AG04449 (cell line): ENCODE measurements at regions not wholly inside any gene's neighbourhood (a gene's known extent, or its start where the extent isn't known, plus 50 kb on each side); places are given as distances from the start of the nearest gene placed in this dataset.

Experiments
- CTCF ChIA-PET: fragments of 350-600 bp; formaldehyde crosslinking; extraction: SDS; loops from one replicate; lab custom pipeline; 2021; ENCODE audit warnings: antibody characterized with exemption; lab: Yijun Ruan, JAX
- POLR2A ChIA-PET: fragments of 400-600, 350-600 bp; formaldehyde crosslinking; extraction: SDS; loops from one replicate; lab custom pipeline; 2020; ENCODE audit warnings: antibody characterized with exemption, inconsistent platforms; lab: Yijun Ruan, JAX
- DNase-seq: peaks from one replicate; pipeline ENCODE4 v3.0.0-alpha.2; 2010; ENCODE audit warnings: low read depth, low spot score
- H3K4me3 ChIP-seq: 2 replicates; pipeline ENCODE4 v1.5.1; 2011; ENCODE audit warnings: low read depth, mild to moderate bottlenecking, control low read depth, low read length
- TF ChIP-seq, protein P1 (sequence below): IDR thresholded peaks from one replicate; pipeline ENCODE4 v1.5.1; 2011; ENCODE audit warnings: mild to moderate bottlenecking, moderate library complexity, low read length, control low read depth, inconsistent platforms; ENCODE audit not compliant: insufficient read depth; ENCODE audit errors: missing control alignments

GRCh38 chr22:48653306-48653705, 1174.4 kb downstream of the BRD1 start:
- TF ChIP-seq, protein P1, sequence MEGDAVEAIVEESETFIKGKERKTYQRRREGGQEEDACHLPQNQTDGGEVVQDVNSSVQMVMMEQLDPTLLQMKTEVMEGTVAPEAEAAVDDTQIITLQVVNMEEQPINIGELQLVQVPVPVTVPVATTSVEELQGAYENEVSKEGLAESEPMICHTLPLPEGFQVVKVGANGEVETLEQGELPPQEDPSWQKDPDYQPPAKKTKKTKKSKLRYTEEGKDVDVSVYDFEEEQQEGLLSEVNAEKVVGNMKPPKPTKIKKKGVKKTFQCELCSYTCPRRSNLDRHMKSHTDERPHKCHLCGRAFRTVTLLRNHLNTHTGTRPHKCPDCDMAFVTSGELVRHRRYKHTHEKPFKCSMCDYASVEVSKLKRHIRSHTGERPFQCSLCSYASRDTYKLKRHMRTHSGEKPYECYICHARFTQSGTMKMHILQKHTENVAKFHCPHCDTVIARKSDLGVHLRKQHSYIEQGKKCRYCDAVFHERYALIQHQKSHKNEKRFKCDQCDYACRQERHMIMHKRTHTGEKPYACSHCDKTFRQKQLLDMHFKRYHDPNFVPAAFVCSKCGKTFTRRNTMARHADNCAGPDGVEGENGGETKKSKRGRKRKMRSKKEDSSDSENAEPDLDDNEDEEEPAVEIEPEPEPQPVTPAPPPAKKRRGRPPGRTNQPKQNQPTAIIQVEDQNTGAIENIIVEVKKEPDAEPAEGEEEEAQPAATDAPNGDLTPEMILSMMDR, result no peak
- H3K4me3 ChIP-seq, result no peak overlapping the region
- ChIA-PET CTCF (no interaction called here), POLR2A (no interaction called here)
- no peak for DNase-seq

DNA sequence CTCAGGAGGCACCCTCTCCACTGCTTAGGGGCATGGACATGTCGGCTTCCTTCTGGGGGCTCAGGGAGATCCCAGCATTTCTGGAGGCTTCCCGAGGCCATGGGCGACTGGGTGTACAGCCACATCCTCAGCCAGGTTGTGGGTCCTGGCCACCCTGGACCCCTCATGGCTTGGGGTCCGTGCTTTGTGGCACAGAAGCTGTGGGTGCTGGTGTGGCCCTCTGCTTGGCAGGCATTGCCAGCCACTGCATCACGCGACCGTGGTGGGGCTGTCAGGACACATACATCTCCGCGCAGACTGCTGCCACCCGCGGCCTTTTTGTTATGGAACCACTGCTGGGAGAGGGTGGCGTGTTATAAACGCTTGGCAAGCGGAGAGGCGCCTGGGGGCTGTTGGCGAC, 1174.9 kb downstream of the BRD1 start:
- TF ChIP-seq, protein P1, result no peak
- no peak for DNase-seq
- CTCF ChIA-PET, result no interaction called here
- H3K4me3 ChIP-seq, result no peak overlapping the region
- POLR2A ChIA-PET, result no interaction called here

- ChIA-PET CTCF (no interaction called here), POLR2A (no interaction called here)
- no peak for DNase-seq
- no peak overlapping the region for H3K4me3 ChIP-seq
- TF ChIP-seq, protein P1, result no peak
Measured at GRCh38 chr22:48651981-48652538, 1175.6 kb downstream of the BRD1 start.

DNA sequence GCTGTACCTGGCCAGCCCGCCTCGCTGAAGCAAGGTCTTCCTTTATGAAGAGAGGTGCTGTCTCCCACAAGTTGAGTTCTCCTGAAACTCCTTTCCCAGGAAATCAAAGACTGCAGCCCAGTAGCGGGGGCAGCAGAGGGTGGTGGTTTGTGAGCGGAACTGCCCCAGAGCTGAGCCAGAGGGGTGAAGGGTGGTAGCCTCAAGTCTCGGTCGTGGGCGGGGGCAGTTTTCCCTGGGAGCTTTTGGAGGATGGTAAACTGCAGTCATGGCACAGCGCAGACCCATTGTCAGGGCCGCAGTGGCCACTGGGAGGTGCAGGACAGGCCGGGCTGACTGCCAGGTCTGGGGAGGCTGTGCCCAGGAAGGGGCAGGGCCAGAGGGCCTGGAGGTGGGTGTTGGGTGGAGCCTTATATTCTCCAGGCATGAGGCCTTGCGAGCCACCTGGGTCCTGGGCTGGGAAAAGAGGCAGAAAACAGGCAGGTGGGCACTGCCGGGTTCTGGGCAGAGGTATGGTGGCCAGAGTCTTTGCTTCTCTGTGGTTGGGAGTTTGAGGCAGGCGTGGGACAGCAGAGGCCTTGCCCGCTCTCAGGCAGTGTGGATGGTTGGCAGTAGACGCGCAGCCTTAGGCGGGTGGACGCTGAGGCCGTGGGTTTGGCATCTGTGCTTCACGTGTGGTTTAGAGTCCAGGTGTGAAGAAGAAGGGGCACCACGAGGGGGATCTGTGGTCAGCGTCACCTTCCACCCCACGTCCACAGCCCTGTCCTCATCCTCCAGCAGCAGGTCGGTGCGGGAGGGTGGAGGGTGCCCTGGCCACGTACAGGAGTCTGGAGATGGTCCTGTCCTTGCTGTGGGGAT, 1176.4 kb downstream of the BRD1 start:
- H3K4me3 ChIP-seq, result no peak overlapping the region
- ChIA-PET CTCF (no interaction called here), POLR2A (no interaction called here)
- no peak for DNase-seq
- TF ChIP-seq, protein P1, result no peak

GRCh38 chr22:48650323-48651035, 1177.2 kb downstream of the BRD1 start:
- TF ChIP-seq, protein P1, result no peak
- ChIA-PET CTCF (interaction anchor here (0.7 kb wide), 1 partner anchor 74 kb away, joined by 3 read pairs; no protein-coding TSS in a partner anchor), POLR2A (no interaction called here)
- no peak for DNase-seq
- H3K4me3 ChIP-seq, result no peak overlapping the region

- CTCF ChIA-PET, result no interaction called here
- POLR2A ChIA-PET, result no interaction called here
- H3K4me3 ChIP-seq, result no peak overlapping the region
- TF ChIP-seq, protein P1, result no peak
- no peak for DNase-seq
Measured at GRCh38 chr22:48649466-48649865, 1178.2 kb downstream of the BRD1 start.
